ENCODE measurements at regions not wholly inside any gene's neighbourhood (a gene's known extent, or its start where the extent isn't known, plus 50 kb on each side); places are given as distances from the start of the nearest gene placed in this dataset.

- H3K36me3 ChIP-seq: no peaks in the 10 kb centered on the region
- no peak for DNase-seq
- TF ChIP-seq POLR2A (IDR thresholded peaks at IDR 0.05) (no peak), CTCF (IDR thresholded peaks at IDR 0.05) (no peak)
- peaks cover 0 to 14% (median 0%) of the 10 kb centered on the region in 12 donors for H3K4me1 ChIP-seq
- H3K27me3 ChIP-seq: no peaks in the 10 kb centered on the region
- intact Hi-C loops (cut with DNase I): no loop called here
- H3K9me3 ChIP-seq: no peaks in the 10 kb centered on the region
- WGBS, 4 donors: 48 to 67% (median 63%) methylated on average over 6 of the region's 6 CpGs
- H3K4me3 ChIP-seq: no peak overlapping the region
- no peak overlapping the region for H3K27ac ChIP-seq
- ATAC-seq: no peak
Measured at GRCh38 chr16:49049191-49049590, 232.4 kb downstream of the CBLN1 start.

GRCh38 chr16:49048557-49048956 lies 233.1 kb downstream of the CBLN1 start:
- H3K4me1 ChIP-seq: peaks cover 0 to 14% (median 0%) of the 10 kb centered on the region in 12 donors
- intact Hi-C loops (cut with DNase I): no loop called here
- WGBS, 4 donors: 51 to 63% (median 58%) methylated on average over 4 of the region's 4 CpGs
- H3K27me3 ChIP-seq: no peaks in the 10 kb centered on the region
- no peak for DNase-seq
- H3K27ac ChIP-seq: no peak overlapping the region
- ATAC-seq: no peak
- H3K4me3 ChIP-seq: no peak overlapping the region
- TF ChIP-seq CTCF (IDR thresholded peaks at IDR 0.05) (no peak), POLR2A (IDR thresholded peaks at IDR 0.05) (no peak)
- H3K36me3 ChIP-seq: no peaks in the 10 kb centered on the region
- no peaks in the 10 kb centered on the region for H3K9me3 ChIP-seq

GRCh38 chr16:49036126-49036525 lies 245.5 kb downstream of the CBLN1 start:
- intact Hi-C loops (cut with DNase I): no loop called here
- Histone ChIP-seq H3K27me3 (no peaks in the 10 kb centered on the region), H3K27ac (no peak overlapping the region), H3K9me3 (peaks cover 0 to 5% (median 0%) of the 10 kb centered on the region in 12 donors), H3K4me1 (no peaks in the 10 kb centered on the region), H3K4me3 (no peak overlapping the region), H3K36me3 (no peaks in the 10 kb centered on the region)
- no peak for DNase-seq
- 90 to 100% (median 99%) methylated on average over 2 of the region's 2 CpGs for WGBS, 4 donors
- TF ChIP-seq CTCF (IDR thresholded peaks at IDR 0.05): no peak
- no peak for TF ChIP-seq POLR2A (IDR thresholded peaks at IDR 0.05)
- ATAC-seq: no peak

GRCh38 chr16:49027420-49027819 lies 254.2 kb downstream of the CBLN1 start:
- ATAC-seq (no peak), DNase-seq (no peak)
- Histone ChIP-seq H3K36me3 (no peaks in the 10 kb centered on the region), H3K27ac (no peak overlapping the region), H3K27me3 (no peaks in the 10 kb centered on the region), H3K9me3 (no peaks in the 10 kb centered on the region), H3K4me1 (peaks cover 0 to 4% (median 0%) of the 10 kb centered on the region in 12 donors), H3K4me3 (no peak overlapping the region)
- no peak for TF ChIP-seq CTCF (IDR thresholded peaks at IDR 0.05)
- TF ChIP-seq POLR2A (IDR thresholded peaks at IDR 0.05): no peak
- 75 to 83% (median 80%) methylated on average over 3 of the region's 3 CpGs for WGBS, 4 donors
- intact Hi-C loops (cut with DNase I): no loop called here
